Keratinocyte (primary cell): ENCODE measurements at regions not wholly inside any gene's neighbourhood (a gene's known extent, or its start where the extent isn't known, plus 50 kb on each side); places are given as distances from the start of the nearest gene placed in this dataset.

ENCODE experiments used
- CTCF ChIP-seq, 3 experiments: IDR thresholded peaks in 1 of 3; conservative IDR thresholded peaks in 1 of 3; optimal IDR thresholded peaks in 1 of 3; 2 replicates in 2 of 3; 3 replicates in 1 of 3; pipeline versions ENCODE3 to v1.5.1; 2011; ENCODE audit warnings: low read length in 3 of 3, mild to moderate bottlenecking in 3 of 3, moderate library complexity in 2 of 3, control low read depth in 1 of 3, inconsistent platforms in 1 of 3; ENCODE audit not compliant: insufficient read depth in 2 of 3; ENCODE audit errors: extremely low read depth in 1 of 3
- EZH2 ChIP-seq: IDR thresholded peaks from one replicate; pipeline ENCODE4 v1.6.1; 2012; ENCODE audit warnings: inconsistent platforms, mild to moderate bottlenecking, low read length, moderate library complexity

- no peak for TF ChIP-seq CTCF (optimal IDR thresholded peaks at IDR 0.05 in 1 of 3, IDR thresholded peaks at IDR 0.05 in 1 of 3, conservative IDR thresholded peaks at IDR 0.05 in 1 of 3; ENCODE audit: extremely low read depth in 1 of 3, insufficient read depth in 2 of 3, low read length in 3 of 3)
- TF ChIP-seq EZH2 = no peak
Measured at GRCh38 chr20:55741801-55742200, 263.5 kb downstream of the CBLN4 start.
